IMR-90 (cell line): ENCODE measurements at regions not wholly inside any gene's neighbourhood (a gene's known extent, or its start where the extent isn't known, plus 50 kb on each side); places are given as distances from the start of the nearest gene placed in this dataset.

Experiments
- ATAC-seq: fragments of 200-7000 bp; cut with Tn5 transposase; 2 replicates; pipeline ENCODE4 v1.9.1; 2020; ENCODE audit warnings: low read depth, mild to moderate bottlenecking, moderate library complexity
- BruUV-seq: library from RNA; stranded (reverse); fragments of 400-500 nt; replicated peaks from 2 replicates; lab custom pipeline; 2021; lab: Mats Ljungman, UMichigan
- CTCF ChIA-PET: fragments of 300-600 bp; formaldehyde crosslinking; extraction: SDS; loops from one replicate; lab custom pipeline; 2021; ENCODE audit warnings: antibody characterized with exemption; lab: Yijun Ruan, JAX
- POLR2A ChIA-PET: fragments of 300-600 bp; sonication (Branson Sonifier 250); formaldehyde crosslinking; loops from one replicate; lab custom pipeline; 2022; ENCODE audit warnings: antibody characterized with exemption; ENCODE audit not compliant: unreplicated experiment; lab: Charles Lee
- DNase-seq: peaks from one replicate; pipeline ENCODE4 v3.0.0; 2013
- H2AFZ ChIP-seq: replicated peaks from 2 replicates; pipeline ENCODE3; 2013; ENCODE audit warnings: low read length, mild to moderate bottlenecking; ENCODE audit not compliant: poor library complexity
- H2AK5ac ChIP-seq: 2 replicates; pipeline ENCODE4 v1.6.1; 2013; ENCODE audit warnings: low read depth, low read length, inconsistent platforms
- H2AK9ac ChIP-seq: replicated peaks from 2 replicates; pipeline ENCODE3; 2013; ENCODE audit warnings: mild to moderate bottlenecking, low read depth, low read length, moderate library complexity; ENCODE audit not compliant: poor library complexity
- H2BK120ac ChIP-seq: 2 replicates; pipeline ENCODE4 v1.6.1; 2013; ENCODE audit warnings: low read depth, low read length, inconsistent platforms
- H2BK15ac ChIP-seq: 3 replicates; pipeline ENCODE4 v1.6.1; 2013; ENCODE audit warnings: low read depth, low read length, inconsistent platforms
- H2BK20ac ChIP-seq: 2 replicates; pipeline ENCODE4 v1.6.1; 2013; ENCODE audit warnings: low read depth, mild to moderate bottlenecking, inconsistent platforms, low read length, moderate library complexity
- H2BK5ac ChIP-seq: 2 replicates; pipeline ENCODE4 v1.6.1; 2013; ENCODE audit warnings: mild to moderate bottlenecking, low read depth, low read length, inconsistent platforms; ENCODE audit not compliant: poor library complexity, severe bottlenecking
- H3K14ac ChIP-seq: replicated peaks from 2 replicates; pipeline ENCODE4 v1.6.1; 2013; ENCODE audit warnings: low read depth, low read length, inconsistent platforms
- H3K18ac ChIP-seq: 2 replicates; pipeline ENCODE4 v1.6.1; 2013; ENCODE audit warnings: low read depth, low read length, control low read depth
- H3K23ac ChIP-seq: 2 replicates; pipeline ENCODE4 v1.6.1; 2013; ENCODE audit warnings: low read depth, low read length, inconsistent platforms
- H3K27ac ChIP-seq: 2 replicates; pipeline ENCODE4 v1.5.1; 2013; ENCODE audit warnings: mild to moderate bottlenecking, control low read depth, low read length; ENCODE audit not compliant: insufficient read depth
- H3K27me3 ChIP-seq: 2 replicates; pipeline ENCODE4 v1.6.1; 2013; ENCODE audit warnings: low read length; ENCODE audit not compliant: control insufficient read depth, insufficient read depth
- H3K36me3 ChIP-seq: 2 replicates; pipeline ENCODE4 v1.6.1; 2013; ENCODE audit warnings: low read length, mixed read lengths; ENCODE audit not compliant: control insufficient read depth, insufficient read depth
- H3K4ac ChIP-seq: 2 replicates; pipeline ENCODE4 v1.6.1; 2013; ENCODE audit warnings: low read depth, low read length, inconsistent platforms
- H3K4me1 ChIP-seq: 2 replicates; pipeline ENCODE4 v1.6.1; 2013; ENCODE audit warnings: low read length, mixed read lengths; ENCODE audit not compliant: control insufficient read depth, insufficient read depth
- H3K4me2 ChIP-seq: 2 replicates; pipeline ENCODE4 v1.6.1; 2013; ENCODE audit warnings: low read depth, mild to moderate bottlenecking, control low read depth, low read length, moderate library complexity
- H3K4me3 ChIP-seq: 2 replicates; pipeline ENCODE4 v1.5.1; 2013; ENCODE audit warnings: low read depth, mild to moderate bottlenecking, control low read depth, low read length, moderate library complexity; ENCODE audit not compliant: insufficient read depth
- H3K56ac ChIP-seq: 2 replicates; pipeline ENCODE4 v1.6.1; 2013; ENCODE audit warnings: low read length, inconsistent platforms; ENCODE audit not compliant: insufficient read depth; ENCODE audit errors: extremely low read depth
- H3K79me1 ChIP-seq, 2 experiments: 2 replicates each; pipeline ENCODE4 v1.6.1; 2013; ENCODE audit warnings: low read length in 2 of 2, inconsistent platforms in 1 of 2, low read depth in 1 of 2
- H3K9ac ChIP-seq: 2 replicates; pipeline ENCODE4 v1.6.1; 2013; ENCODE audit warnings: low read depth, low read length, control low read depth
- H3K9me1 ChIP-seq: 2 replicates; pipeline ENCODE4 v1.6.1; 2013; ENCODE audit warnings: low read length, inconsistent platforms; ENCODE audit not compliant: insufficient read depth
- H3K9me3 ChIP-seq: 2 replicates; pipeline ENCODE4 v1.6.1; 2013; ENCODE audit warnings: low read length; ENCODE audit not compliant: control insufficient read depth, insufficient read depth
- H4K20me1 ChIP-seq: 2 replicates; pipeline ENCODE4 v1.6.1; 2013; ENCODE audit warnings: low read length, inconsistent platforms; ENCODE audit not compliant: insufficient read depth
- H4K5ac ChIP-seq: 2 replicates; pipeline ENCODE4 v1.6.1; 2013; ENCODE audit warnings: mild to moderate bottlenecking, low read depth, low read length, control low read depth
- H4K8ac ChIP-seq, 2 experiments: 2 replicates each; pipeline ENCODE4 v1.6.1; 2013; ENCODE audit warnings: low read depth in 2 of 2, low read length in 2 of 2, control low read depth in 1 of 2, inconsistent platforms in 1 of 2
- H4K91ac ChIP-seq: 2 replicates; pipeline ENCODE4 v1.6.1; 2013; ENCODE audit warnings: low read depth, low read length, inconsistent platforms; ENCODE audit not compliant: insufficient read depth
- CEBPB ChIP-seq: IDR thresholded peaks from 2 replicates; pipeline ENCODE4 v1.6.1; 2012; ENCODE audit warnings: low read depth, low read length, improper control_type of control experiment
- CHD1 ChIP-seq: IDR thresholded peaks from 2 replicates; pipeline ENCODE4 v1.6.1; 2012; ENCODE audit warnings: low read depth, low read length, improper control_type of control experiment
- NFE2L2 ChIP-seq: fragments of 150-350 bp; IDR thresholded peaks from 2 replicates; pipeline ENCODE4 v1.6.1; 2016; ENCODE audit warnings: low read depth, mild to moderate bottlenecking, low read length
- WGBS, 2 experiments: methylation state at CpG; one replicate each; pipeline versions ENCODE4 v1.1.5 to v1.1.7; 2013; ENCODE audit warnings: missing lambda C conversion rate in 2 of 2; ENCODE audit not compliant: insufficient read length in 1 of 2; ENCODE audit errors: extremely low coverage in 2 of 2; 5-methylcytosine and 5-hydroxymethylcytosine counted together
- dilution Hi-C: fragments of 300-500 bp; cut with HindIII; formaldehyde crosslinking; loops from one replicate; pipeline ENCODE4 v1.14.3; 2018; ENCODE audit warnings: low sequenced_read_pairs; ENCODE audit not compliant: unreplicated experiment
- in situ Hi-C: fragments of 300-500 bp; cut with MboI; formaldehyde crosslinking; loops from 3 replicates; pipeline ENCODE4 v1.14.3; 2019; ENCODE audit warnings: low sequenced_read_pairs, inconsistent platforms, mixed read lengths
- intact Hi-C: fragments of 100-400 bp; cut with micrococcal nuclease; formaldehyde crosslinking; loops from 2 replicates; pipeline ENCODE4 v1.10.0; 2022
- TF ChIP-seq, protein P1 (sequence below): conservative IDR thresholded peaks from 2 replicates; pipeline ENCODE4 v1.5.1; 2012; ENCODE audit warnings: mild to moderate bottlenecking, low read depth, low read length, improper control_type of control experiment
- TF ChIP-seq, protein P2 (sequence below): fragments of 150-350 bp; IDR thresholded peaks from 2 replicates; pipeline ENCODE4 v1.6.1; 2016; ENCODE audit warnings: low read depth, mild to moderate bottlenecking, low read length, moderate library complexity, borderline replicate concordance

DNA sequence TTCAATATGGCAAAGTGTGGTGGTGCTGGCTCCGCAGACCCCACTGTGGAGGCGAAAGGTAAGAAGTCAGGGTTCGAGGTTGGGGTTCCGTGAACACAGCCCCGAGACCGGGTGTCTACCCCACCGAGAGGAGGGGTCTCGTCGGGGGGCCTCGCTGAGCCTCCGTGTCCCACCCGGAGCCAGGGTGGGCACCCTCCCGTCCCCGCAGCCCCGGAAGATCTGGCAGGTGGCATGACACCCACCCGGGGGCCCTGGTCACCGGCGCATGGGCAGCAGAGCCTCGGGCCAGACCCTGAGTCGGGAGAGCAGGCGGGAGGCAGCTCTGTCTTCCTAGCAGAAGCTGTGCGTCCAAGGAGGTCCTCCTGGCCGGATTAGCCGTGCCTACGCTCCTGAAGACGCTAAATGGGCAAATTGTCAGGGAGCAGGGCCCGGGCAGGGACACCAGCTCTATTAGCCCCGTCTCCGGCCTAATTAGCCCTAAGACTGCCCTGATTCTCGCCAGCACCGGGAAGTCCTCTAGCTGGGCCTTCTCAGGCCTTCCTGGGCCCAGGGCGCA lies 56.4 kb downstream of the UNCX start:
- H3K4me2 ChIP-seq, result no peak overlapping the region
- peaks cover 77% of the 10 kb centered on the region for H3K27me3 ChIP-seq
- WGBS, 2 experiments, result 71% methylated on average over 9 of the region's 32 CpGs; no CpG with 5 or more reads in 1 of the 2 experiments
- no peak overlapping the region for H2BK15ac ChIP-seq
- H3K9me3 ChIP-seq, result no peaks in the 10 kb centered on the region
- no peak overlapping the region for H3K23ac ChIP-seq
- H2AFZ ChIP-seq, result no peak overlapping the region
- no TSS peak for BruUV-seq
- no peaks in the 10 kb centered on the region for H3K9me1 ChIP-seq
- no peak overlapping the region for H3K9ac ChIP-seq
- ATAC-seq, result no peak
- H2BK20ac ChIP-seq, result no peak overlapping the region
- H3K56ac ChIP-seq, result no peak overlapping the region
- no peak overlapping the region for H4K8ac ChIP-seq
- H2AK9ac ChIP-seq, result peak overlapping the region; percentile 42
- in situ Hi-C loops, result no loop called here
- no peaks in the 10 kb centered on the region for H3K79me1 ChIP-seq
- ChIA-PET POLR2A (no interaction called here), CTCF (no interaction called here)
- H3K14ac ChIP-seq, result no peak overlapping the region
- no peak overlapping the region for H3K27ac ChIP-seq
- no peaks in the 10 kb centered on the region; the same call in 1 of the 2 replicates for H3K4me1 ChIP-seq
- TF ChIP-seq, protein P1, sequence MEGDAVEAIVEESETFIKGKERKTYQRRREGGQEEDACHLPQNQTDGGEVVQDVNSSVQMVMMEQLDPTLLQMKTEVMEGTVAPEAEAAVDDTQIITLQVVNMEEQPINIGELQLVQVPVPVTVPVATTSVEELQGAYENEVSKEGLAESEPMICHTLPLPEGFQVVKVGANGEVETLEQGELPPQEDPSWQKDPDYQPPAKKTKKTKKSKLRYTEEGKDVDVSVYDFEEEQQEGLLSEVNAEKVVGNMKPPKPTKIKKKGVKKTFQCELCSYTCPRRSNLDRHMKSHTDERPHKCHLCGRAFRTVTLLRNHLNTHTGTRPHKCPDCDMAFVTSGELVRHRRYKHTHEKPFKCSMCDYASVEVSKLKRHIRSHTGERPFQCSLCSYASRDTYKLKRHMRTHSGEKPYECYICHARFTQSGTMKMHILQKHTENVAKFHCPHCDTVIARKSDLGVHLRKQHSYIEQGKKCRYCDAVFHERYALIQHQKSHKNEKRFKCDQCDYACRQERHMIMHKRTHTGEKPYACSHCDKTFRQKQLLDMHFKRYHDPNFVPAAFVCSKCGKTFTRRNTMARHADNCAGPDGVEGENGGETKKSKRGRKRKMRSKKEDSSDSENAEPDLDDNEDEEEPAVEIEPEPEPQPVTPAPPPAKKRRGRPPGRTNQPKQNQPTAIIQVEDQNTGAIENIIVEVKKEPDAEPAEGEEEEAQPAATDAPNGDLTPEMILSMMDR, result no peak
- TF ChIP-seq, protein P2, sequence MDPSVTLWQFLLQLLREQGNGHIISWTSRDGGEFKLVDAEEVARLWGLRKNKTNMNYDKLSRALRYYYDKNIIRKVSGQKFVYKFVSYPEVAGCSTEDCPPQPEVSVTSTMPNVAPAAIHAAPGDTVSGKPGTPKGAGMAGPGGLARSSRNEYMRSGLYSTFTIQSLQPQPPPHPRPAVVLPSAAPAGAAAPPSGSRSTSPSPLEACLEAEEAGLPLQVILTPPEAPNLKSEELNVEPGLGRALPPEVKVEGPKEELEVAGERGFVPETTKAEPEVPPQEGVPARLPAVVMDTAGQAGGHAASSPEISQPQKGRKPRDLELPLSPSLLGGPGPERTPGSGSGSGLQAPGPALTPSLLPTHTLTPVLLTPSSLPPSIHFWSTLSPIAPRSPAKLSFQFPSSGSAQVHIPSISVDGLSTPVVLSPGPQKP, result no peak
- TF ChIP-seq CHD1, result no peak
- TF ChIP-seq CEBPB, result no peak
- TF ChIP-seq NFE2L2, result no peak
- no peak overlapping the region for H3K4ac ChIP-seq
- intact Hi-C loops, result no loop called here
- DNase-seq, result no peak
- H2AK5ac ChIP-seq, result no peak overlapping the region
- no peak overlapping the region for H2BK120ac ChIP-seq
- no peak overlapping the region for H4K91ac ChIP-seq
- no peaks in the 10 kb centered on the region for H4K20me1 ChIP-seq
- H3K36me3 ChIP-seq, result no peaks in the 10 kb centered on the region
- dilution Hi-C loops, result no loop called here
- H2BK5ac ChIP-seq, result no peak overlapping the region
- H3K18ac ChIP-seq, result no peak overlapping the region
- H3K4me3 ChIP-seq, result no peak overlapping the region
- H4K5ac ChIP-seq, result no peak overlapping the region
